H9 (cell line): ENCODE measurements at regions not wholly inside any gene's neighbourhood (a gene's known extent, or its start where the extent isn't known, plus 50 kb on each side); places are given as distances from the start of the nearest gene placed in this dataset.

Experiments used
- DNase-seq: peaks from one replicate; pipeline ENCODE4 v3.0.0-alpha.2; 2017
- H2AFZ ChIP-seq: one replicate; pipeline ENCODE4 v1.6.1; 2013; ENCODE audit warnings: mild to moderate bottlenecking, low read length, control low read depth, moderate library complexity
- H2AK5ac ChIP-seq: 2 replicates; pipeline ENCODE4 v1.6.1; 2013; ENCODE audit warnings: low read length, control low read depth, mixed read lengths; ENCODE audit not compliant: insufficient read length
- H2BK120ac ChIP-seq: one replicate; pipeline ENCODE4 v1.6.1; 2013; ENCODE audit warnings: low read depth, mild to moderate bottlenecking, low read length, control low read depth, inconsistent platforms; ENCODE audit not compliant: poor library complexity, severe bottlenecking
- H2BK12ac ChIP-seq: 2 replicates; pipeline ENCODE4 v1.6.1; 2013; ENCODE audit warnings: low read length, control low read depth, mixed read lengths, low read depth; ENCODE audit not compliant: insufficient read length
- H2BK15ac ChIP-seq: 2 replicates; pipeline ENCODE4 v1.6.1; 2013; ENCODE audit warnings: low read depth, low read length, control low read depth
- H2BK20ac ChIP-seq: one replicate; pipeline ENCODE4 v1.6.1; 2013; ENCODE audit warnings: low read depth, mild to moderate bottlenecking, low read length, control low read depth, inconsistent platforms; ENCODE audit not compliant: poor library complexity, severe bottlenecking
- H2BK5ac ChIP-seq: 2 replicates; pipeline ENCODE4 v1.6.1; 2013; ENCODE audit warnings: low read length, control low read depth, mixed read lengths; ENCODE audit not compliant: insufficient read length
- H3K14ac ChIP-seq: 2 replicates; pipeline ENCODE4 v1.6.1; 2013; ENCODE audit warnings: low read length, control low read depth; ENCODE audit not compliant: insufficient read depth
- H3K18ac ChIP-seq: 2 replicates; pipeline ENCODE4 v1.6.1; 2013; ENCODE audit warnings: low read depth, mild to moderate bottlenecking, mixed read lengths, low read length, control low read depth; ENCODE audit not compliant: insufficient read length
- H3K23ac ChIP-seq: 2 replicates; pipeline ENCODE4 v1.6.1; 2013; ENCODE audit warnings: low read length, control low read depth, mixed read lengths, low read depth; ENCODE audit not compliant: insufficient read length
- H3K23me2 ChIP-seq: 2 replicates; pipeline ENCODE4 v1.6.1; 2013; ENCODE audit warnings: low read depth, mild to moderate bottlenecking, mixed read lengths, low read length, control low read depth; ENCODE audit not compliant: insufficient read length, poor library complexity, severe bottlenecking
- H3K27ac ChIP-seq: 2 replicates; pipeline ENCODE4 v1.5.1; 2013; ENCODE audit warnings: low read length, control low read depth, mixed read lengths, low read depth; ENCODE audit not compliant: insufficient read length
- H3K27me3 ChIP-seq: 2 replicates; pipeline ENCODE4 v1.6.1; 2013; ENCODE audit warnings: low read length, control low read depth, inconsistent platforms; ENCODE audit not compliant: insufficient read depth
- H3K4ac ChIP-seq: 2 replicates; pipeline ENCODE4 v1.6.1; 2013; ENCODE audit warnings: low read depth, mild to moderate bottlenecking, control low read depth, inconsistent platforms, low read length, moderate library complexity
- H3K4me1 ChIP-seq: 2 replicates; pipeline ENCODE4 v1.6.1; 2013; ENCODE audit warnings: low read length, control low read depth, inconsistent platforms; ENCODE audit not compliant: insufficient read depth
- H3K4me2 ChIP-seq: 2 replicates; pipeline ENCODE4 v1.6.1; 2013; ENCODE audit warnings: low read length, control low read depth, mixed read lengths; ENCODE audit not compliant: insufficient read length, insufficient read depth
- H3K56ac ChIP-seq: 2 replicates; pipeline ENCODE4 v1.6.1; 2013; ENCODE audit warnings: low read depth, mild to moderate bottlenecking, mixed read lengths, low read length, control low read depth; ENCODE audit not compliant: insufficient read length
- H3K79me1 ChIP-seq: 2 replicates; pipeline ENCODE4 v1.6.1; 2013; ENCODE audit warnings: low read depth, mild to moderate bottlenecking, moderate library complexity, low read length, control low read depth, inconsistent platforms; ENCODE audit not compliant: insufficient read depth, poor library complexity, severe bottlenecking
- H3K79me2 ChIP-seq: 2 replicates; pipeline ENCODE4 v1.6.1; 2013; ENCODE audit warnings: low read length, control low read depth, inconsistent platforms; ENCODE audit not compliant: insufficient read depth
- H3K9ac ChIP-seq: 2 replicates; pipeline ENCODE4 v1.6.1; 2013; ENCODE audit warnings: low read length, control low read depth, mixed read lengths; ENCODE audit not compliant: insufficient read length; ENCODE audit errors: extremely low read depth
- H3K9me3 ChIP-seq: one replicate; pipeline ENCODE4 v1.6.1; 2013; ENCODE audit warnings: low read depth, low read length, inconsistent platforms; ENCODE audit not compliant: control insufficient read depth
- H3T11ph ChIP-seq: one replicate; pipeline ENCODE4 v1.6.1; 2013; ENCODE audit warnings: mild to moderate bottlenecking, low read length, control low read depth, inconsistent platforms
- H4K20me1 ChIP-seq: one replicate; pipeline ENCODE4 v1.6.1; 2013; ENCODE audit not compliant: control insufficient read depth, insufficient read length, insufficient read depth
- H4K5ac ChIP-seq: 2 replicates; pipeline ENCODE4 v1.6.1; 2013; ENCODE audit warnings: low read depth, mild to moderate bottlenecking, mixed read lengths, low read length, control low read depth; ENCODE audit not compliant: insufficient read length
- H4K8ac ChIP-seq: replicated peaks from 2 replicates; pipeline ENCODE4 v1.6.1; 2013; ENCODE audit warnings: low read length, control low read depth, mixed read lengths, low read depth; ENCODE audit not compliant: insufficient read length
- H4K91ac ChIP-seq: 2 replicates; pipeline ENCODE4 v1.6.1; 2013; ENCODE audit warnings: low read depth, mild to moderate bottlenecking, moderate library complexity, mixed read lengths, low read length, control low read depth; ENCODE audit not compliant: insufficient read length
- H3K27ac Mint-ChIP-seq, 3 experiments: 2 replicates in 2 of 3; 3 replicates in 1 of 3; pipeline ENCODE4 v1.8.0; 2020 to 2021; ENCODE audit warnings: mixed read lengths in 3 of 3, mild to moderate bottlenecking in 1 of 3, moderate library complexity in 1 of 3
- H3K27me3 Mint-ChIP-seq: 2 replicates; pipeline ENCODE4 v1.8.0; 2021; ENCODE audit warnings: low read depth, mild to moderate bottlenecking, moderate library complexity, mixed read lengths
- H3K36me3 Mint-ChIP-seq, 3 experiments: 2 replicates in 2 of 3; 3 replicates in 1 of 3; pipeline ENCODE4 v1.8.0; 2020 to 2021; ENCODE audit warnings: low read depth in 3 of 3, mixed read lengths in 3 of 3; ENCODE audit not compliant: insufficient read depth in 1 of 3
- H3K4me1 Mint-ChIP-seq, 2 experiments: 2 replicates each; pipeline ENCODE4 v1.8.0; 2020; ENCODE audit warnings: mixed read lengths in 2 of 2
- H3K4me3 Mint-ChIP-seq, 2 experiments: 2 replicates in 1 of 2; 3 replicates in 1 of 2; pipeline ENCODE4 v1.8.0; 2020 to 2021; ENCODE audit warnings: mild to moderate bottlenecking in 2 of 2, mixed read lengths in 2 of 2, moderate library complexity in 1 of 2
- H3K9me3 Mint-ChIP-seq, 2 experiments: 2 replicates in 1 of 2; 3 replicates in 1 of 2; pipeline ENCODE4 v1.8.0; 2020; ENCODE audit warnings: mild to moderate bottlenecking in 2 of 2, mixed read lengths in 2 of 2, moderate library complexity in 1 of 2
- CTCF ChIP-seq: fragments of 200-600 bp; sonication (generic); conservative IDR thresholded peaks from 3 replicates; pipeline ENCODE4 v1.8.0; 2021; ENCODE audit warnings: antibody characterized with exemption, mild to moderate bottlenecking

GRCh38 chr7:69254643-69255042 lies 343.6 kb upstream of the AUTS2 start:
- H2AFZ ChIP-seq, result no peak overlapping the region
- H3K14ac ChIP-seq, result no peak overlapping the region
- Mint-ChIP-seq H3K9me3 (peaks cover 4 to 9% of the 10 kb centered on the region in 2 experiments; a peak in 4 of 5 replicates), H3K4me1 (peaks cover 0 to 6% of the 10 kb centered on the region in 2 experiments; a peak in 2 of 4 replicates), H3K27me3 (peaks cover 100% of the 10 kb centered on the region), H3K4me3 (no peak overlapping the region), H3K27ac (no peak overlapping the region), H3K36me3 (no peaks in the 10 kb centered on the region; a peak in 1 of 7 replicates)
- H3K4me2 ChIP-seq, result no peak overlapping the region
- H2AK5ac ChIP-seq, result no peak overlapping the region
- H3K27me3 ChIP-seq, result no peaks in the 10 kb centered on the region
- H3K4me1 ChIP-seq, result no peaks in the 10 kb centered on the region
- H3K18ac ChIP-seq, result no peak overlapping the region
- no peak for DNase-seq
- H2BK5ac ChIP-seq, result no peak overlapping the region
- H3K9ac ChIP-seq, result no peak overlapping the region
- no peak overlapping the region for H3K4ac ChIP-seq
- no peak overlapping the region for H3K23ac ChIP-seq
- no peak overlapping the region for H3K27ac ChIP-seq
- no peak overlapping the region for H2BK120ac ChIP-seq
- H2BK20ac ChIP-seq, result no peak overlapping the region
- H2BK12ac ChIP-seq, result no peak overlapping the region
- H3K9me3 ChIP-seq, result no peaks in the 10 kb centered on the region
- no peaks in the 10 kb centered on the region for H3K23me2 ChIP-seq
- no peak overlapping the region for H4K8ac ChIP-seq
- H3K56ac ChIP-seq, result no peak overlapping the region
- H4K5ac ChIP-seq, result no peak overlapping the region
- H3K79me1 ChIP-seq, result no peaks in the 10 kb centered on the region
- no peaks in the 10 kb centered on the region for H4K20me1 ChIP-seq
- H2BK15ac ChIP-seq, result no peak overlapping the region
- H3T11ph ChIP-seq, result no peak overlapping the region
- H4K91ac ChIP-seq, result no peak overlapping the region
- no peak for TF ChIP-seq CTCF
- H3K79me2 ChIP-seq, result no peaks in the 10 kb centered on the region
